Myocyte (in vitro differentiated cells): ENCODE measurements at regions not wholly inside any gene's neighbourhood (a gene's known extent, or its start where the extent isn't known, plus 50 kb on each side); places are given as distances from the start of the nearest gene placed in this dataset.

Experiments used
- DNase-seq: peaks from one replicate; pipeline ENCODE4 v3.0.0-alpha.2; 2012; ENCODE audit warnings: low read depth

DNA sequence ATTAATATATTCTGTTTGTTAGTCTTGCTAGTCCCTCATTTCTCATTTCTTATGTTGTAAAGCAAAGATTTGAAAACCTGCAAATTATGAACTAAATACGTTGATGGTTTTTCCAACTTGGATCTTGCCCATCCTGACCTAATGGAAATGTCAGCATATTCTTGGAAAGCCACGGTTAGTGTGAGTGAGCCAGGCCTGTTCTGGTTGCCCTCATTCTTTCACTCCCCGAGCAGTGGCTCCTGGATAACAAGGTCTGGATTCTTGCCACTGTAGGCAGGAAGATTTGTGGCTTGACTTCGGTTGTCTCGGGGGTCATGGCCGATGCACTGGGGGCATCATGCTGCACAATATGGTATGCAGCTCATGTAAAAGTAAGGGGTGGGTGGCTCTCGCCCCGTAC is 359.1 kb downstream of the MEIS1 start:
- DNase-seq = no peak

GRCh38 chr2:66794551-66794950 is 359.6 kb downstream of the MEIS1 start:
- no peak for DNase-seq

DNA sequence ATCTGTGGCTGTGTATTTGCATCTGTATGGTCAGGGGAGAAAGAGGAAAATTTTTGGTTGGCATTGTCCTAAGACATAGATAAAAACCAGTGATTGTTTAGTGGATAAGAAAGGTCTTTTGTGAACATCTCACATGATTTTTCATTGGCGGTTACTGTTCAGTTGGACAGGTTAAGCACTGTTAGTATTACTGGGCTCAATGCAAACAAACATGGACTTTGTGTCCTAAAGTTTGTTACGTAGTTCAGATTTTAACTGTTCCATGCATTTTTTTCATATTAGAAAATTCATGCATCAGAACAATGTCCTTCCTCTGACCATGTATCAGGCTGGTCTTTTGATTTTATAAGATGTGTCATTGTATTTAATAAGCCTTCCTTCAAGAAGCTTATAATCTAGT is 368.0 kb downstream of the MEIS1 start:
- DNase-seq = no peak

- no peak for DNase-seq
Observed at GRCh38 chr2:66803726-66804125, 368.8 kb downstream of the MEIS1 start.

- DNase-seq = no peak
Observed at GRCh38 chr2:66805016-66805865, 370.3 kb downstream of the MEIS1 start.

DNA sequence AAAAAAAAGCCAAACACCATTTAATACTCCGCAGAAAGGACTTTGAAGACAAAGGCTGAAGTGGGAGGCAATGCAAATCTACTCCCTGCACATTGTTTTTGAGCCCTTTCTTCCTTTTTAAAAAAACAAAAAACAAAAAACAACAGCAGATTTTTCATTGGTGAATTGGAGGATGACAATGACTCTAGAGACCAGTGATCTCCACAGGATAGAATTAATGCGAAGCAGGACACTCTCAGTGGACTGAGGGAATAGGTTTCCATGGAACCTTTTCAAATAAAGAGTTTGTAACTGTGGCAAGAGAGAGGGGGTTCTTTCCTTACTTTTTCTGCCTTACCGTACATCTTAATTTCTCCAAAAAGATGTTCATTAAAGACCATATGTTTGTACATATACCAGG is 371.0 kb downstream of the MEIS1 start:
- DNase-seq = no peak

GRCh38 chr2:66813525-66813924 is 378.6 kb downstream of the MEIS1 start:
- no peak for DNase-seq

- DNase-seq = no peak
Observed at GRCh38 chr2:66813976-66814375, 379.1 kb downstream of the MEIS1 start.

GRCh38 chr2:66814916-66815315 is 380.0 kb downstream of the MEIS1 start:
- no peak for DNase-seq

DNA sequence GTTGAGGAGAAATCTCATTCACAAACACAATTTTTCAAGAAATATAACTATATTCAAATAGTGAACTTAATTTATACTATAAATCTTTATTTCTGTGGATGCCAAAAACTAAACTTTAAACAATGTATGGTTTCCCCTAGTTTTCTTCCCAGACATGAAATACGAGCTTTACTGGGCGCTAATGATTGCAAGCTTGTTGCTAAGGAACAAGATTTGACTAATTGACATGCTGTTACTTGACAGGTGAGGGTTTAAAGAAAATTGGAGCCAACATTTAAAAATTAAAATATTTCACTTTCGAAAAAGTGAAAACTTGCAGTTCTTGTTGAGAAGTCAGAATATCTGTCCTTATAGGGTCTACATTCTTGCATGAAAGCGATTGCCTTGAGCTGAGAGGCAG is 381.0 kb downstream of the MEIS1 start:
- DNase-seq = no peak

- DNase-seq = no peak
Observed at GRCh38 chr2:66821168-66821567, 386.2 kb downstream of the MEIS1 start.

DNA sequence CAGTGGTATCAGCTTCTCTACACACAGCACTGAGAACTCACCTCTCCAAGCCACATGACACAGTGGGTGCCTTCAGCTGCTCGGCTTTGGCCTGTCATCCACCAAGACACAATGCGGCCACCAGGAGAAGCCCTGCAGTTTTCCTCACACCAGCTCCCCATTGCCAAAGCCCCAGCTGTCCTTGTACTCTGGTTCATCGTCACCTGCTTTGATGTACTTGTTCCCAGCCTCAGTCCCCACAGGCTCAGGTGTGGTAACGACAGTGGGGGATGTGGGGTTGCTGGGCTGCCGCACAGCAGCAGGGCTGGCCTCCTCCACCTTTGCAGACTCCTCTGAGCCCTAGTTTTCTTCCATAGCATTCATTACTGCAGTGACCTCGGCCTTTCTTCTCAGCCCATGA is 387.3 kb downstream of the MEIS1 start:
- no peak for DNase-seq

GRCh38 chr2:66824926-66825325 is 390.0 kb downstream of the MEIS1 start:
- no peak for DNase-seq

DNA sequence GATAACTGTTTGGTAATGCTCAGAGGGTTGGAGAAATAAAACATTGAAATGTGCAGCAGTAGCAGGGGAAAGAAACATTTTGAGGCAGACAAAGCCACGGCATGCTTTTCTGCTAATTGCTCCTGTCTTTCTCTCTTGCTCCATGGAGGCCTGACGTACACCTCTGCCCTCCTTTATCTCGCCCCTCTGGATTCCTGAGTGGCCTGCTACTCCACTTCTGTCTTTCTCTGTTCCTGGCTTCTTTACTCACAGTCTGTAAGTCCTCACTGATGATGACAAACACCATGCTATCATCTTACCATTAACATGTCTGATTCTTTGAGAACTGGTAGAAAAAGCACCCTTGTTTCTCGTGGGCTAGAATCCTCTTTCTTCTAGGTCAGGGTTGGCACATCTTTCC is 392.9 kb downstream of the MEIS1 start:
- DNase-seq = no peak

- no peak for DNase-seq
Observed at GRCh38 chr2:66828876-66829275, 394.0 kb downstream of the MEIS1 start.

- no peak for DNase-seq
Observed at GRCh38 chr2:66830881-66831280, 396.0 kb downstream of the MEIS1 start.

DNA sequence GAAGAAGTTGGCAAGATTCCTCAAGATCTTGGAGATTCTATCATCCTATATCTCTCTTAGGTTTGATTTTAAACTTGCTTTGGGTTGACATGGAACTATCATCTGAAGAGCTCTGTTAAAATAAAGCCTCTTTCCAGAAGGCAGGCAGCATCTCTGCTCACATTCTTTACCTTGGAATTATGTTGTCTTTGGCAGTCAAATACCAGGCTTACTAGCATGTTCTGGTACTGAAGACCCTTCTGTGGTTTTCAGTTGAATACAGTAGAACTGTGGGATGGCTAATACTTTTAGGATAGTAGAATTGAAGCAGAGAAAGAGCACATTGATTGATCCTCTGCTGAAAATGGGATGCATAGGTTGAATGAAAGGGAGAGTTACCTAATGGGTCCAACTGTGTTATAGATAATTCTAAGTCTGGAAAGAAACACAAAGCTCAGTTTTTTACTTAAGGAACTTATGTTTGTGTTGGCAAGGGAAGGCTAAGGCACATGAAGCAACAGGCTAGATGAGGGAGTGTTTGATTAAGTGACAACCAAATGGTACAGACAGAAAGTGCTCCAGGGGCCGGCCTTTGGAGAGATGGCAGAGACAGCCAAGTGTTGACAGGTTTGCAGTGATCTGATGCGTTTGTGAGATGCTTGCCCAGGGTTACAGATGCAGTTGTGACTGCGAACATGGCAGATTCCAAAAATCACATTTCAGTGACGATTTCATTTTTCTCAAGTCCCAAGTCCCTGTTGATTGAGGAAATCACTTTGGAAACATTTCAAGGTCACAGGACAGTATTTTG is 397.9 kb downstream of the MEIS1 start:
- no peak for DNase-seq

- no peak for DNase-seq
Observed at GRCh38 chr2:66834859-66835258, 399.9 kb downstream of the MEIS1 start.

DNA sequence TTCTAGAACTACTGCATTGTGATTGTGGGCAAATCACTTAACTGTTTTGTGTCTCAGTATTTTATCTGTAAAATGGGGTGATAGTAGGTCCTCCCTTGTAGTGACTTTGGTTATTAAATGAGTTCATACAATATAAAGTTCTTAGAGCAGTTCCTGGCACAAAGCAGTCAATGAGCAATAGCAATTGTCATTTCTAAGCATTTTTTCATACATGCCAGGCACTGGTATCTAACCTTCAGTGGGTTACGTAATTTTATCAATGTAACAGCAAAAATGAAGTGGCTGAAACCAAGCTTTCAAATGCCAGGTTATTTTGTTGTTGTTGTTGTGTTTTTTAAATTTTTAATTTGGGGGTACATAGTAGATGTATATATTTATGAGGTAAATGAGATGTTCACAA is 401.9 kb downstream of the MEIS1 start:
- DNase-seq = no peak

- DNase-seq = peak; percentile 61
Observed at GRCh38 chr2:66839551-66840320, 404.8 kb downstream of the MEIS1 start.

DNA sequence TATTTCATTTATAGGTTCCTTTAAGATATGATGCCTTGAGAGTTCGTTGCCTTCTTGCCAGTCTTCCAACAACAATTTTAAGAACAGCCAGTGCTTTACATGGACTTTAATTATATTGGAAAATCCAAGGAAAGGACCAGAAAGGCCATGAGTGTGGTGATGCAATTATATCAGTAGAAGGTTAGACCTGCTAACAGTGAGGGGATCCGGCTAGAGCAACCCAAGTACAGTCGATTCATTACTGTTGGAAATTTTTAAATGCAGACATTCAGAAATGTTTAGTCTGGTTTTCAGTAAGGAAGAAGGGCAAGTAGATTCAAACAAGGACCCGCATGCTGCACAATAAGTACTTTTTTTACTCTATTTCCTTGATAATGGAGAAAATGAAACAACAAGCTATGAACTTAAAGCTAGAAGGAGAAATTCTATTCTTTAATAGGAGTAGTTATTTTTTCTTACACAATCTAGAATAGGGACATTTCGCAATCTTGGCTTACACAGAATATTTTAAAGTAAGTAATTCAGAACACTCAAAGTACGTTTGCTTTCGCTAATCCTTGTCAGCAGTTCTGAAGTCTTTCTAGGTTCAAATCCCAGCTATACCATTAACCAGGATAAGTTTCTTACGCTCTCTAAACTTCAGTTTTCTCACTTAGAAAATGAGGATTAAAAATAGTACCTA is 405.5 kb downstream of the MEIS1 start:
- no peak for DNase-seq
